A673 (cell line): ENCODE measurements at regions not wholly inside any gene's neighbourhood (a gene's known extent, or its start where the extent isn't known, plus 50 kb on each side); places are given as distances from the start of the nearest gene placed in this dataset.

Source experiments
- EZH2 ChIP-seq: fragments of 200-600 bp; sonication (generic); IDR thresholded peaks from 2 replicates; pipeline ENCODE4 v1.6.1; 2017; ENCODE audit warnings: borderline replicate concordance, low read depth, mild to moderate bottlenecking, mixed read lengths, antibody characterized with exemption, low read length; ENCODE audit not compliant: poor library complexity, severe bottlenecking
- TF ChIP-seq, protein P1 (sequence below): fragments of 300-800, 200-600 bp; sonication (generic); conservative IDR thresholded peaks from 2 replicates; pipeline ENCODE4 v1.5.1; 2017; ENCODE audit warnings: low read depth, mild to moderate bottlenecking, antibody characterized with exemption, low read length, moderate library complexity, mixed read lengths

DNA sequence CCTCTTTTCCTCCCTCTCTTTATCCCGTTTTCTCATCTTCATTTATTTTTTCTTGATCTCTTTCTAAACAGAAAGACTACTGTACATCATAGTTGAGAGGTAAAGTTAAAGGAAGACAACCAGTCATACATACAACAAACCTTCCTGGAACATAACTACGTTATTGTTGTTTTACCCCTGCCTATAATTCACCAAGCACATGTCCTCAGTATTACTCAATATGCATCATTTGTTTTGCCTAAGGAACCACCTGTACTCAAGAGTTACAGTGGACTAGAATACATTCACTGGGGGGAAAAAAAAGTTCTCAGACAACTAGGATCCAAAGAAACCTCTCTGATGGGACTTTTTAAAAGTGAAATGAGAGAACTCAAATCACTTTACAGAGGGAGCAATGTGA, 344.7 kb upstream of the RBMS3 start:
- TF ChIP-seq, protein P1, sequence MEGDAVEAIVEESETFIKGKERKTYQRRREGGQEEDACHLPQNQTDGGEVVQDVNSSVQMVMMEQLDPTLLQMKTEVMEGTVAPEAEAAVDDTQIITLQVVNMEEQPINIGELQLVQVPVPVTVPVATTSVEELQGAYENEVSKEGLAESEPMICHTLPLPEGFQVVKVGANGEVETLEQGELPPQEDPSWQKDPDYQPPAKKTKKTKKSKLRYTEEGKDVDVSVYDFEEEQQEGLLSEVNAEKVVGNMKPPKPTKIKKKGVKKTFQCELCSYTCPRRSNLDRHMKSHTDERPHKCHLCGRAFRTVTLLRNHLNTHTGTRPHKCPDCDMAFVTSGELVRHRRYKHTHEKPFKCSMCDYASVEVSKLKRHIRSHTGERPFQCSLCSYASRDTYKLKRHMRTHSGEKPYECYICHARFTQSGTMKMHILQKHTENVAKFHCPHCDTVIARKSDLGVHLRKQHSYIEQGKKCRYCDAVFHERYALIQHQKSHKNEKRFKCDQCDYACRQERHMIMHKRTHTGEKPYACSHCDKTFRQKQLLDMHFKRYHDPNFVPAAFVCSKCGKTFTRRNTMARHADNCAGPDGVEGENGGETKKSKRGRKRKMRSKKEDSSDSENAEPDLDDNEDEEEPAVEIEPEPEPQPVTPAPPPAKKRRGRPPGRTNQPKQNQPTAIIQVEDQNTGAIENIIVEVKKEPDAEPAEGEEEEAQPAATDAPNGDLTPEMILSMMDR = no peak
- TF ChIP-seq EZH2 = no peak
